ENCODE measurements at regions not wholly inside any gene's neighbourhood (a gene's known extent, or its start where the extent isn't known, plus 50 kb on each side); places are given as distances from the start of the nearest gene placed in this dataset.

GRCh38 chr4:1542516-1543320 lies 136.5 kb upstream of the NKX1-1 start:
- TF ChIP-seq CTCF (IDR thresholded peaks at IDR 0.05; ENCODE audit: insufficient read depth, low read length, poor library complexity, severe bottlenecking) = no peak
- TF ChIP-seq EZH2phosphoT487 (conservative IDR thresholded peaks at IDR 0.05; ENCODE audit: low read length) = no peak
